ENCODE measurements at regions not wholly inside any gene's neighbourhood (a gene's known extent, or its start where the extent isn't known, plus 50 kb on each side); places are given as distances from the start of the nearest gene placed in this dataset.

DNA sequence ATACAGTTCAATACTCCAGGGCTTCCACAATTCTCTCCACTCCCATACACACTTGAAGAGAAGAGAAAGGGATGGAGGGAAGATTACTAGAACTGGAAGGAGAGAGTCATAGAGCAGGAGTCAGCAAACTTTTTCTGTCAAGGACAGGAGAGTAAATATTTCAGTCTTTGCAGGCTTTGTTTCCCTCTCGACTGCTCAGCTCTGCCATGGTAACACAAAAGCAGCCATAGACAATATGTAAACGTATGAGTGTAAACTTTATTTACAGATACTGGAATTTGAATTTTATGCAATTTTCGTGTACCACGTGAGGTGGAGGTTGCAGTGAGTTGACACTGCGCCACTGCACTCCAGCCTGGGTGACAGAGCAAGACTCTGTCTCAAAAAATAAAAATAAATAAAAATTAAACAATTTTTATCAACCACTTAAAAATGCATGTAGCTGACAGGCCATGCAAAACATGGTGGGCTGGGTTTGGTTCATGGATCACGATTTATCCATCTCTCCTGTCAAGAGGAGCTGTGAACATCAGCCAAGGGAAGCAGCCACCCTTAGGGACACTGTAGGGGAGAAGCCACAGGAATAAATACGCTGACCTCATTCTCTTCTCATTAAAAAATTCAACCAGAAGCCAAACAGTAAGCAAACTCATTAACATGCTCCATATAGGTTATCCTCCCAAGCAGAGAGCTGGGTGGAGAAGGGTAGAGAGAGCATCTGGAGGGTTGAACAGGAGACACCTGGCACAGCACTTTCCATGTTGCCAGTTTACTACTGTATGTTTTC, 266.4 kb upstream of the FN1 start:
- no peak for FAIRE-seq
- no TSS peak for BruUV-seq (replicated peaks)
- Histone ChIP-seq H2AFZ (ENCODE audit: low read depth, low read length) (no peak overlapping the region), H3K4me3 (no peak overlapping the region), H3K79me2 (ENCODE audit: control insufficient read depth, insufficient read depth, low read length) (no peaks in the 10 kb centered on the region), H3K9me3 (replicated peaks; ENCODE audit: control insufficient read depth, insufficient read depth, low read depth, low read length) (no peaks in the 10 kb centered on the region), H3K27ac (ENCODE audit: extremely low read depth, low read depth, low read length) (no peak overlapping the region), H3K36me3 (ENCODE audit: control insufficient read depth, insufficient read depth, low read length) (no peaks in the 10 kb centered on the region), H3K9ac (ENCODE audit: insufficient read depth in 1 of 2, low read depth in 2 of 2, low read length in 2 of 2) (no peak overlapping the region), H3K4me2 (ENCODE audit: insufficient read depth, low read length) (no peak overlapping the region), H3K4me1 (replicated peaks in 1 of 2; ENCODE audit: control insufficient read depth in 2 of 2, insufficient read depth in 2 of 2, low read length in 2 of 2) (no peaks in the 10 kb centered on the region; a peak in 1 of 5 replicates), H3K27me3 (ENCODE audit: control insufficient read depth in 2 of 2, insufficient read depth in 2 of 2, low read length in 2 of 2) (no peaks in the 10 kb centered on the region), H3K9me1 (ENCODE audit: control insufficient read depth, insufficient read depth, low read length) (no peaks in the 10 kb centered on the region), H4K20me1 (replicated peaks; ENCODE audit: control insufficient read depth, insufficient read depth, low read length) (no peaks in the 10 kb centered on the region)
- intact Hi-C loops (cut with micrococcal nuclease): no loop called here
- no peak for DNase-seq (ENCODE audit: extremely low read depth in 1 of 4, low spot score in 3 of 4)
- TF ChIP-seq BRCA1 (IDR thresholded peaks at IDR 0.05) (no peak), BRCA1 (CRISPR knock-in tag; IDR thresholded peaks at IDR 0.05) (no peak), HDAC2 (IDR thresholded peaks at IDR 0.05) (no peak), NUFIP1 (IDR thresholded peaks at IDR 0.05; ENCODE audit: partially characterized antibody) (no peak), RBFOX2 (IDR thresholded peaks at IDR 0.05; ENCODE audit: low read depth, low read length) (no peak), KAT2B (IDR thresholded peaks at IDR 0.05; ENCODE audit: low read depth, low read length) (no peak), TGIF2 (CRISPR knock-in tag; IDR thresholded peaks at IDR 0.05) (no peak)
- TF ChIP-seq, protein P1, sequence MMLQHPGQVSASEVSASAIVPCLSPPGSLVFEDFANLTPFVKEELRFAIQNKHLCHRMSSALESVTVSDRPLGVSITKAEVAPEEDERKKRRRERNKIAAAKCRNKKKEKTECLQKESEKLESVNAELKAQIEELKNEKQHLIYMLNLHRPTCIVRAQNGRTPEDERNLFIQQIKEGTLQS (IDR thresholded peaks at IDR 0.05): no peak
- TF ChIP-seq, protein P1 (CRISPR knock-in tag; conservative IDR thresholded peaks at IDR 0.05): no peak
- TF ChIP-seq, protein P2, sequence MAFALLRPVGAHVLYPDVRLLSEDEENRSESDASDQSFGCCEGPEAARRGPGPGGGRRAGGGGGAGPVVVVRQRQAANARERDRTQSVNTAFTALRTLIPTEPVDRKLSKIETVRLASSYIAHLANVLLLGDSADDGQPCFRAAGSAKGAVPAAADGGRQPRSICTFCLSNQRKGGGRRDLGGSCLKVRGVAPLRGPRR (CRISPR knock-in tag; IDR thresholded peaks at IDR 0.05): no peak
- WGBS (ENCODE audit: insufficient coverage, low coverage, missing lambda C conversion rate): 53% methylated on average over 7 of the region's 7 CpGs
- ChIA-PET CTCF (ENCODE audit: low intra/inter-chr PET ratio) (no interaction called here), POLR2A (interaction anchor here (0.7 to 0.8 kb wide), 2 partner anchors 27 to 45 kb away, joined by 3 read pairs; no protein-coding TSS in a partner anchor)
- no peak for ATAC-seq
- in situ Hi-C loops (cut with MboI): no loop called here
